Astrocyte of the spinal cord (primary cell): ENCODE measurements at regions not wholly inside any gene's neighbourhood (a gene's known extent, or its start where the extent isn't known, plus 50 kb on each side); places are given as distances from the start of the nearest gene placed in this dataset.

Experiments
- DNase-seq: peaks from one replicate; pipeline ENCODE4 v3.0.0; 2011; ENCODE audit warnings: low read depth, low spot score
- H3K4me3 ChIP-seq: 2 replicates; pipeline ENCODE4 v1.5.1; 2011; ENCODE audit warnings: low read depth, mild to moderate bottlenecking, low read length, moderate library complexity
- in situ Hi-C: cut with HindIII; loops from 2 replicates; pipeline ENCODE4 v1.10.0; 2017; ENCODE audit warnings: low sequenced_read_pairs
- TF ChIP-seq, protein P1 (sequence below): IDR thresholded peaks from 2 replicates; pipeline ENCODE4 v1.5.1; 2012; ENCODE audit warnings: low read depth, mild to moderate bottlenecking, low read length, inconsistent platforms

DNA sequence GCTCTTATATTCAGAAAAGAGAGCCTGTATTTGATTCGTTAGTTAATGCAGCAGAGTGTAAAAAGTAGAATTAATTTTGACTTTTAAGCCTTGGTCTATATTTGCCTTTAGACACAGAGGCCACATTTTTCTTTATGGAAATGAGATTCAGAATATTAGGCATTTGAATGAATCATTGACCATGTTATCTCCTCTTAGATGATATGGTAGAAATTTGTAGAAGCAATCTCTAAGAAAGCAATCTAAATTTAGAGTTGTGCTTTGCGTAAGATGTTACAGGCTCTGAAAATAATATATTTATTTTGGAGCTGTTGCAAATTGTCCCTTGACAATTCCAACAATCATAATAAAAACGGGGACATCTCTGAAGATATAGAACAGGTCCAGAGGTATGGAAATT lies 68.3 kb upstream of the ST6GAL2 start:
- in situ Hi-C loops: no loop called here

DNA sequence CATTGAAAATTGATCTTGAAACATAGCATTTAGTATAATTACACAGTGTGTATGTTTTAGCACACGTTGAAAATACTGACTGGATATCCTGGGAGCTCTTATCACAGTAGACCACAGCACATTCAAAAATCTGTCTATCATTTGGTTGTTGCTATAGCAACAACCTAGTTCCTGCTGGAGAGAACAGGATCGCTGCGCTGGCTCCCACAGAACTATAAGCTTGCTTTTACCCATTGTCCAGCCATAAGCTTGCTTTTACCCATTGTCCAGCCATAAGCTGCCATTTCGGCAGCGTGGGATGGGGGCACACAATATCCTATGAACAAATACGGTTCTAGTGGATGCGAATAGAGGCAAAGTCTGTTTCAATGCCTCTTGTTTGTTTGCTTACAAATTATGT lies 70.4 kb upstream of the ST6GAL2 start:
- in situ Hi-C loops: no loop called here
- TF ChIP-seq, protein P1, sequence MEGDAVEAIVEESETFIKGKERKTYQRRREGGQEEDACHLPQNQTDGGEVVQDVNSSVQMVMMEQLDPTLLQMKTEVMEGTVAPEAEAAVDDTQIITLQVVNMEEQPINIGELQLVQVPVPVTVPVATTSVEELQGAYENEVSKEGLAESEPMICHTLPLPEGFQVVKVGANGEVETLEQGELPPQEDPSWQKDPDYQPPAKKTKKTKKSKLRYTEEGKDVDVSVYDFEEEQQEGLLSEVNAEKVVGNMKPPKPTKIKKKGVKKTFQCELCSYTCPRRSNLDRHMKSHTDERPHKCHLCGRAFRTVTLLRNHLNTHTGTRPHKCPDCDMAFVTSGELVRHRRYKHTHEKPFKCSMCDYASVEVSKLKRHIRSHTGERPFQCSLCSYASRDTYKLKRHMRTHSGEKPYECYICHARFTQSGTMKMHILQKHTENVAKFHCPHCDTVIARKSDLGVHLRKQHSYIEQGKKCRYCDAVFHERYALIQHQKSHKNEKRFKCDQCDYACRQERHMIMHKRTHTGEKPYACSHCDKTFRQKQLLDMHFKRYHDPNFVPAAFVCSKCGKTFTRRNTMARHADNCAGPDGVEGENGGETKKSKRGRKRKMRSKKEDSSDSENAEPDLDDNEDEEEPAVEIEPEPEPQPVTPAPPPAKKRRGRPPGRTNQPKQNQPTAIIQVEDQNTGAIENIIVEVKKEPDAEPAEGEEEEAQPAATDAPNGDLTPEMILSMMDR: no peak
- no peak for DNase-seq
- no peak overlapping the region for H3K4me3 ChIP-seq

More for the DNA sequence above, 68.3 kb upstream of the ST6GAL2 start:
- TF ChIP-seq, protein P1: no peak
- no peak for DNase-seq
- H3K4me3 ChIP-seq: no peak overlapping the region

DNA sequence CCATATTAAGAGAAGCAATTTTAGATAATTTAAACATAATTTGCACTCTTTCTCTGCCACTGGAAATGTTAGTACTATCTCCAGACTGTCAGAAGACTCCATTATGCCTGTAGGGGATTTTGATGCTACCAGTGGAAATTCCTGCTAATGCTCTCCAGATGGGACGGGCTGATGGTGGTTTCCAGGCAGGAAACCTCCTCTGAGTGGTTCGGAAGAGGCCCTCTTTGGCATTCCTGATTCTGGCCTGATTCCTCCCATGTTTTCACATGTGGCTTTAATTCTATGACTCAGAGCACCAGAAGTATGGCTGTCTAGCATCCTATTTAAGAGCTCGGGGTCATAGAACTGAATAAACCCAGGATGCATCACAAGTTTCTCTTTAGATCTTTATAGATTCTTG lies 70.9 kb upstream of the ST6GAL2 start:
- no peak overlapping the region for H3K4me3 ChIP-seq
- in situ Hi-C loops: no loop called here
- peak; percentile 98 for DNase-seq
- TF ChIP-seq, protein P1: no peak

DNA sequence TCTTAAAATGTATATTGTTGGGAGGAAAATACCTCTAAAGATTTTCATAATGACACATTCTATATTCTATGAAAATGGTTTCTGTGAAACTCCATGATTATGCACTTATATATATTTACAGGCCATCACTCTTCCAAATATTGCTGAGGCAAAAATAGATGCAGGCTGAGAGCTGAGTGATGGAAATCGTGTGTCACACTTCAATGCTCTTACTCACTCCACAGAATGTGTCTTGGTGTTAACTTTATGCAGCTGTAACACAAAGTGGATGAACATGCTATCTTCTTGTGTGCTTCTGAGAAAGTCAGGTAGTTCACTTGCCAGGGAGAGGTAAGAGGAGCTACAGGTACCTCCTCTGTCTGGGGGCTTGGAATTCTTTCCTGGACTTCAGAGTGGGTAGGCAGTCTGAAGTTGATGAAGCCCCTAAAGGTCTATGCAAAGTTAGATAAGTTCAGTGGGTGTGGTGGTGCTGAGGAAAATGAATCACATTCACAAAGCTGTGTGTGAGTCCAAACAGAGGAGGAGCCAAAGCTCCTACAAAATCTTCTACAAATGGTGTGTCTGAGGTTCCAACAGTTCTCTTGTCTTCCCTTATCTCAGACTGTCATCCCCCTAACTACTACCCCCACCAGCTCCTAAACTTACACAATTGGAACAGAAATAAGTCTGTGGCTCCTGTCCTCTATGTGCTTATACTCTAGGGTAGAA lies 74.2 kb upstream of the ST6GAL2 start:
- in situ Hi-C loops: no loop called here
- no peak overlapping the region for H3K4me3 ChIP-seq

DNA sequence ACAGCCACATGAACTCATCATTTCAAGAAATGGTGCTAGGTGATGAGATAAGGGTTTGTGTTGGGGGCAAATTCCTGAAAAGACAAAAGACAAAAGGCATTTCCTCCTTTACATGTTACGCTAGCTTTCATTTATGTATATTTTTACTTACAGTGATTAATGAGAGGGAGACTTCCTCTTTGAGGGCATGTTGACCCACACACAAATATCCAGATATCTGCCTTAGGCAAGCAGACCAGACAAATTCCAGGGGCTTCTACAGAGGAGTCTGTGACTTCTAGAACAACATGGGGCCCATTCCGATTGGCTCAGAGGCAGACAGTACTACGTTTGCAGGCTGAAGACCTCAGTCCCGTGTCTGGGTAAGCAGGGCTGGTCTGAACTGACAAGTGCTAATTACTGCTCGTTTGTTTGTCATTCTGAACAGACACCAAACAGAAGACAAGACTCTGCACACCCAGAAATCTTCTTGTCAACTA lies 74.8 kb upstream of the ST6GAL2 start:
- in situ Hi-C loops: no loop called here
- DNase-seq: peak; percentile 50
- no peak overlapping the region for H3K4me3 ChIP-seq
- TF ChIP-seq, protein P1: no peak

More for the DNA sequence above, 74.2 kb upstream of the ST6GAL2 start:
- TF ChIP-seq, protein P1: no peak
- peak; percentile 35 for DNase-seq

DNA sequence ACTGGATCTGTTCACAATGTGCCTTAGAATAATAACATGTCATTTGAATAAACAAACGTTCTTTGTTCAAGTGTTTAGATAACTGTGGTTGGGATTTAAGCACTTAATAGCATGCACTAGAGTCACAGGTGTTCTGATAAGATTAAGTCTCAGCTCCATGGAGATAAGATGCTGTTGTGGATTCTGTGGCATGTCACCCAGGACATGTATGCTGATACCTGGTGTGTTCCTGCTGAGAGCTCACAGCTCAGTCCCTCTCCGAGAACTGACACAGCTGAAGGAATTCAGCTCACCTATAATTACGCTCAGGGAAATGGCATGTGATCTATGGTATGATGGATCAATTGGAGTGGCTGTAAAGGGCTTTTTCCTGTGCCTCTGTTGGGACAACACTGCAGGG lies 75.4 kb upstream of the ST6GAL2 start:
- H3K4me3 ChIP-seq: no peak overlapping the region
- TF ChIP-seq, protein P1: no peak
- in situ Hi-C loops: no loop called here
- no peak for DNase-seq
